Activated gamma-delta T cell treated with Interleukin-2 at 50 U/mL for 16 hours (primary cell): ENCODE measurements at regions not wholly inside any gene's neighbourhood (a gene's known extent, or its start where the extent isn't known, plus 50 kb on each side); places are given as distances from the start of the nearest gene placed in this dataset.
"Not testable (repeated sequence)": the region's sequence is repeated elsewhere in the genome, so short reads cannot be mapped to it uniquely, and the experiment has no call there.

Experiments used
- DNase-seq: peaks from one replicate; pipeline ENCODE4 v3.0.0-alpha.2; 2020

GRCh38 chr13:76708138-76708688 lies 178.0 kb downstream of the KCTD12 start:
- no peak for DNase-seq

- no peak for DNase-seq
These were observed 178.8 kb downstream of the KCTD12 start for GRCh38 chr13:76707360-76707759.

- no peak for DNase-seq
These were observed 182.4 kb downstream of the KCTD12 start for GRCh38 chr13:76703621-76704288.

- DNase-seq = no peak
These were observed 183.0 kb downstream of the KCTD12 start for GRCh38 chr13:76703216-76703615.

DNA sequence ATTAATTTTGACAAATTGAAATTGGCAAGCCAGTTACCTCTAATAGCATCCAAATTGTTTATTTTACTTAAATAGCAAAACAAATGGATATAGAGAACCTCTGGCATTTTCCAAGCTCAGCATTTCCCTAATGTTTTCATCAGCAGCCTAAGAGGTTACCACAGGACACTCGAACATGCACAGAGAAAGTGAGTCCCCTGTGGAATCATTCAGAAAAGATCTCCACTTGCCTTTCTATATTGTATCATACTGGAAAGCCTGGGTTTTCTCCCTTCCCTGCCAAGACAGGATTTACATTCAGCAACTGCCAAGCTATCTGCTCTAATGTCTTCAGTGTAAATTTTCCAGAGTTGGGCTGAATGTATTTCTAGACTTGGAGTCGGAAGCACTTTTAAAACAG lies 188.9 kb downstream of the KCTD12 start:
- no peak for DNase-seq

DNA sequence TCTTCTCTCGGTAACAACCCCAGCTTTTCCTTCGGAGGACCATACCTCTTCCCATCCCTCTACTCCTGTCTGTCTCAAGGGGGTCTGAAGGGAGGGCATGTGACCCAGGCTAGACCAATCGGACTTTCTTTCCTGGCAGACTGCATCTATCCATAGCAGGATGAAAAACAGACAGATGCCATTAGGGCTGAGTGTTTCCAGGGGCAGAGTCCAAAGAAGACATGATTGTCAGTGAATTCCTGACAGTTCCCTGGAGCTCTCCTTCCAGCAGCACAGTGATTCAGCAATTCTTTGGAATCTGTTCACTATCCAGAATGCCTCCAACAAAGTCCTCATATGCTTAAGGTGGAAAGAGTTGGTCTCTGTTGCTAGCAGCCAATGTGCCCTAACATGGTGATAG lies 189.8 kb downstream of the KCTD12 start:
- no peak for DNase-seq

DNA sequence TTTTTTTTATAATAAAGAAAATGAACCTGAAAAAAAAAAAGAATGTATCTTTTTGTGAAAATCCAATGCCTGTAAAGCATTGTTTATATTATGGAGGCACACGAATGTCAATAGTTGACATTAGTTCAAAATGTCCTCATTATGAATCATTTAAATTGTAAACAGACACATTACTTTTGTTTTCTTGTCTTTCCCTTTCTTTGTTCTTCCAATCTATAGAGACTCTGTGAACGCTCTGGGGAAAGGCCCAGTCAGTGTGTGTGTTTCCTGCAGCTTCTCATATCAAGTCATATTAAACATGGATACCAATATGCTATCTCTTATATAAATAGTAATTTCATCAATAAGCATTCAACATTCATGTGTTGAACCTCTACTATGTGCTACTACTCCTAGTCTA lies 193.1 kb downstream of the KCTD12 start:
- no peak for DNase-seq

DNA sequence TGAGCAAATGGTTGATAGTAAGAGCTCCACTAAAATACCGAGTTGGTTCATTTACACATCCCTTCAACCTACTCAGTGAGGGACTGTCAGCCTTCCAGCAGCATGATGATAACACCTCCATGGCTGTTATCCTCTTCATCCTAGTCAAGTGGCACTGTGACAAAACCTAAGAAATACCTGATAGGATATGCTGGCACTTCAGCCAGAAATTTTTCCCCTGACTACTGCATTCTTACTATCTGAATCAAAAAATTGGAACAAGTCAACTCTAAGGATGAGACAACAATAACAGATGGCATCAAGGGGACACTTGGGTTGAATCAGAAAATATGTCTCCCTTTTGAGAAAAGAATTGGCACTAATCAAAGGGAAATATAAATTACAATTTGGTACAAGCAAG lies 193.9 kb downstream of the KCTD12 start:
- DNase-seq = no peak

GRCh38 chr13:76690611-76691010 lies 195.6 kb downstream of the KCTD12 start:
- no peak for DNase-seq

GRCh38 chr13:76687467-76687866 lies 198.7 kb downstream of the KCTD12 start:
- DNase-seq = no peak

- no peak for DNase-seq
These were observed 200.3 kb downstream of the KCTD12 start for GRCh38 chr13:76685938-76686337.

GRCh38 chr13:76684336-76684735 lies 201.9 kb downstream of the KCTD12 start:
- DNase-seq = no peak

- no peak for DNase-seq
These were observed 202.4 kb downstream of the KCTD12 start for GRCh38 chr13:76683854-76684253.

- no peak for DNase-seq
These were observed 203.0 kb downstream of the KCTD12 start for GRCh38 chr13:76683168-76683567.

GRCh38 chr13:76680112-76680511 lies 206.1 kb downstream of the KCTD12 start:
- DNase-seq = no peak

DNA sequence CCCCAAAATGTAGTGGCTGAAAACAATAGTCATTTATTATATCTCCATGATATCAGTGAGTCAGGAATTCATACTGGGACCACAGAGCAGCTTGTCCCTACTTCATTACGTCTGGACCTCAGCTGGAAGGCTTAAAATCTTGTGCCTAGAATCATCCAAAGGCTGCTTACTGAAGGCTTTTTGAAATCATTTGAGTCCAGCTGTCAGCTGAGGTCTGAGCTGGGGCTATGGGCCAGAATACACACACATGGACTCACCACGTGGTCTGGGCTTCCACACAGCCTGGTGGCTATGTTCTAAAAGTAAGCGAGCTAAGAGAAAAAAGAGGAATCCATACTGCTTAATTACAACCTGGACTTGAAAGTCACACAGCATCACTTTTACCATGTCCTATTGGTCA lies 209.2 kb downstream of the KCTD12 start:
- DNase-seq = no peak

GRCh38 chr13:76672420-76672819 lies 213.8 kb downstream of the KCTD12 start:
- DNase-seq = no peak

- no peak for DNase-seq
These were observed 217.5 kb downstream of the KCTD12 start for GRCh38 chr13:76668716-76669115.

DNA sequence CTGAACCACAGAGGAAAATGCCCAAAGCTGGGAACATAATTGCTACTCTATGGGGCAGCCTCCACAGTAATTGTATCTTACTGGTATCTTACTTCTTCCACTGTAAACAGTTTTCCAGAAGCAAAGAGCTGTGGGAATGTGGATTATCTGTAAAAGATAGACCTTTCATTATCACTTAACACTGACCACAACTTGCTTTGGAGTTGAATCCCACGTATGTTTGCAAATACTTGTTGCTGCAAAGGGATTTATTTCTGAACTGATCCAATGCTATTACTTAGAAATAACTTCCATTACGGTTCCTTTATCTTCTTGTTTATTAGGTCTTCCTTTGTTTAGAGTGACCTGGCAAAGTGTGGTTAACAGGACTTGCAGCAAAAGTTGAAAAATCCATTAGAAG lies 218.1 kb downstream of the KCTD12 start:
- DNase-seq = no peak

DNA sequence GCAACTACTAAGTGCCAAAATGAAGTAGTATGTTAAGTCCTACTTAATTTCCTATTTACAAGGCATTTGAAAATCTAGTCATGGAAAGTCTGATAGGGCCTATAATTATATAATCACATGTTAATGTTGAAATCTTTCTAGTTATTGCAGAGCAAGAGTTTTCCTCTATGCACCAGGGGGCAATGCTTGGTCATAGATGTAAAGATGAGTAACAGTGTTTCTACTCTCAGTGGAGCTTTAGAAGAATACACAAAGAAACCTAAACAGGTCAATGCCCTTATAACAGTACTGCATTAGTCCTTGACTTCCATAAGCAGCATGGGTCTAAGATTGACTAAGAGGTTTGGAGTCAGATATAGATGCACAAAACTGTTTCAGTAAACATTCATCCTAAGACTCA lies 218.7 kb downstream of the KCTD12 start:
- DNase-seq = no peak

DNA sequence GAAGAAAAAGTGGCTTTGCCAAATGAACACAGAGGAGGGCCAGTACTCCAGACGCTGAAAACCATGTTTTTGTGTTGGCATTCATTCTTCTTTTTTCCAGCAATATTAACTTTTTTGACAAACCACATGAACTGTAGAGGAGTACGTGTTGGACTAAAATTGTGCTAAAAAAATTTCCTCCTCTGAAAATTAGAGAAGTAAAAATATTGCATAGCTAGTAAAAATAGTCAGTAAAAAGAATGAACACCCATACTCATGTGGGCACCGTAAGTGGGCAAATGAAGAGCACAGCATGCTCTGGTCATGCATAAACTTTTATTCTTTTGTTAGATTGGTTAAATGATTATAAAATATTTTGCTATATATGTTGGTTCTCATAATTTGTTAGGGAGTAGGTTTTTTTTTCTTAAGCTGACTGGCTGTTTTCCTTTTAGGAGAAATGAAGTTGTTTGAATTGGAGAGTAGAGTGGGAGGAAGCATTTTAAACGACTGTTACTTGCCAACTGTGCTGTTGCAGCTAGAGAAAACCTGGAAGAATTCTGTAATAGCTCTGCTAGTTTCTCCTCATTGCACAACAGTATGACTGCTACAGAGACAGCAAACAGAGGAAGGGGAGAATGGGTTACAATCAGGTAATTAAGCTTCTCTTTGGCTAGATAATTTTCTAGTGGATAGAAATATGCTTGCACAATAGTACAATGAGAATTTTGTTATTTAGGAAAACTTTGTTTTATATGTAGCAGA lies 222.4 kb downstream of the KCTD12 start:
- no peak for DNase-seq

DNA sequence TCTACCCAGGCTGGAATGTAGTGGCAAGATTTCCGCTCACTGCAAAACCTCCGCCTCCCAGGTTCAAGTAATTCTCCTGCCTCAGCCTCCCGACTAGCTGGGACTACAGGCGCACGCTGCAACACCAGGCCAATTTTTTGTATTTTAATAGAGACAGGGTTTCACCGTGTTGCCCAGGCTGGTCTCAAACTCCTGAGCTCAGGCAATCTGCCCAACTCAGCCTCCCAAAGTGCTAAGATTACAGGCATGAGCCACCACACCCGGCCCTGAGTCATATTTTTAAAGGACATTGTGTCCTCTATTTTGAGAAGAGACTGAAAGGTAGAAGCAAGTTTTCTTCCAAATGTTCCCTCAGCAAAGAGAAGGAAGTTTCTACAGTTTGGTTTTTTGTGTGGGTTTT lies 227.1 kb downstream of the KCTD12 start:
- not testable (repeated sequence) for DNase-seq

DNA sequence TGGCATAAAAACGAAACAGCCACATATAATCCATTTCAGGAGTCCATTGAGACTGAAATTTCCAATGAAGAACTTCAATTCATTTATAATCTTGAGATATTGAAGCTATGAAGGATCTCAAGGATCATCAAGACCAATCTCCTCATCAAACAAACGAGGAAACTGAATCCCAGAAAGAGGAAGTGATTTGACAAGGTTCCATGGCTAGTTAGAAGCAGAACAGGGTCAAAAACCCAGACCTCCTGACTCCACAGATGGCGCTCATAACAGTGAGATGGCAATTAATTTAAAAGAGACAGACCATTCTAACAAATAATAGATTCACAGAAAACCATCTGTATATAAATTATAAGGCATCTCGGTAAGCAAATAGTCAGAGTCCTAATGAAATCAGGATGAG lies 229.7 kb downstream of the KCTD12 start:
- DNase-seq = no peak

GRCh38 chr13:76656056-76656455 lies 230.1 kb downstream of the KCTD12 start:
- DNase-seq = no peak

GRCh38 chr13:76654263-76654662 lies 231.9 kb downstream of the KCTD12 start:
- DNase-seq = no peak
